Muscle layer of colon (tissue), 2 donors: ENCODE measurements at regions not wholly inside any gene's neighbourhood (a gene's known extent, or its start where the extent isn't known, plus 50 kb on each side); places are given as distances from the start of the nearest gene placed in this dataset.

ENCODE experiments used
- H3K27ac ChIP-seq: one replicate; pipeline ENCODE4 v1.7.0; 2013; ENCODE audit warnings: low read depth, mild to moderate bottlenecking, low read length, moderate library complexity
- H3K27me3 ChIP-seq, 2 donors: one replicate each; pipeline ENCODE4 v1.7.0; 2013; ENCODE audit warnings: low read length in 2 of 2, mild to moderate bottlenecking in 2 of 2; ENCODE audit not compliant: insufficient read depth in 2 of 2, control insufficient read depth in 1 of 2
- H3K36me3 ChIP-seq: one replicate; pipeline ENCODE4 v1.7.0; 2013; ENCODE audit warnings: mild to moderate bottlenecking, low read length; ENCODE audit not compliant: insufficient read depth
- H3K4me1 ChIP-seq: one replicate; pipeline ENCODE4 v1.7.0; 2013; ENCODE audit warnings: mild to moderate bottlenecking, low read length; ENCODE audit not compliant: insufficient read depth
- H3K4me3 ChIP-seq, 2 donors: one replicate each; pipeline ENCODE4 v1.7.0; 2013; ENCODE audit warnings: low read length in 2 of 2, low read depth in 1 of 2, mild to moderate bottlenecking in 1 of 2, moderate library complexity in 1 of 2
- H3K9ac ChIP-seq: one replicate; pipeline ENCODE4 v1.7.0; 2013; ENCODE audit warnings: low read length
- H3K9me3 ChIP-seq: one replicate; pipeline ENCODE4 v1.7.0; 2013; ENCODE audit warnings: mild to moderate bottlenecking, low read length
- donor health status: abdominal sarcoma.
- donor health status: Adenocarcinoma of cecum.

GRCh38 chr12:85392508-85392907 is 112.5 kb downstream of the ALX1 start:
- Histone ChIP-seq H3K36me3 (no peaks in the 10 kb centered on the region), H3K9ac (no peak overlapping the region), H3K9me3 (no peaks in the 10 kb centered on the region)

DNA sequence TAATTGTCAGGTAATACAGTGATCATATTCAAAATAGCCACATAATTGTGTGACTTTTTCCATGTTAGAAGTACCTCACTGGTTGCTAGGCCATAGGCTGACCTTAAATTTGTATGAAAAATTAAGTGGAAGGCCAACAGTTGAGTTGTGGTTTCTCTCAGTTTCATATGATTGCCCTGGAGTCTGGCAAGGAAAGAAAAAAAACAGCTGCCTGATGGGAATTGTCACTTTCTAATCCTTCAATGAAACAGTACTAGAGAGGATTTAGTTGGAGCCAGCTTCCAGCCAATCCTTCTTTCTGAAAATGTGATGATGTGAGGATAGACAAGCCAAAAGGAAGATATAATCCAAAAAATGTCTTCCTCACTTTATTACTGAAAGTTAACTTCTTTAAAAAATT is 113.6 kb downstream of the ALX1 start:
- no peak overlapping the region for H3K27ac ChIP-seq
- H3K9me3 ChIP-seq = no peaks in the 10 kb centered on the region
- H3K4me1 ChIP-seq = no peaks in the 10 kb centered on the region
- no peaks in the 10 kb centered on the region for H3K36me3 ChIP-seq
- no peaks in the 10 kb centered on the region for H3K27me3 ChIP-seq
- H3K4me3 ChIP-seq = no peak overlapping the region
- H3K9ac ChIP-seq = no peak overlapping the region

More at GRCh38 chr12:85392508-85392907, 112.5 kb downstream of the ALX1 start:
- H3K27ac ChIP-seq = no peak overlapping the region
- no peaks in the 10 kb centered on the region for H3K27me3 ChIP-seq
- no peak overlapping the region for H3K4me3 ChIP-seq
- no peaks in the 10 kb centered on the region for H3K4me1 ChIP-seq

DNA sequence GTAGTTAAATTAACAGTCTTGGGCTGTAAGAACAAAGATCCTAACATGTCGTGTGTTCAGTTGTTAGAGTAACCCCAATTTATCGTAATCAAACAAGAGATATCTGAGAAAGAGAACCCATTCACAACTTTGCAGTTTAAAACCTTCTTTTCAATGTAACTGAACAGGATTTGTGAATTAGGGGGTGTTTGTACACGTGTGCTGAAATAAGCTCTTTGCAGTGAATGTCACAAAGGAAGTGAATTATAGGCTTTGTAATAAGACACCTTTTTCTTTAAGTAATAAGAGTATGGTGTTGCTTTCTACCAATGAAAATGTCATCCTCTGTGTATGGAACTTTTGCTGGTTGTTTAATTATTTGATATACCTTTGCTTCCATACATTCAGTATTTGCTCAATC is 114.0 kb downstream of the ALX1 start:
- H3K9me3 ChIP-seq = no peaks in the 10 kb centered on the region
- no peak overlapping the region for H3K4me3 ChIP-seq
- H3K27ac ChIP-seq = no peak overlapping the region
- no peaks in the 10 kb centered on the region for H3K27me3 ChIP-seq
- H3K9ac ChIP-seq = no peak overlapping the region
- H3K4me1 ChIP-seq = no peaks in the 10 kb centered on the region
- no peaks in the 10 kb centered on the region for H3K36me3 ChIP-seq

- Histone ChIP-seq H3K36me3 (no peaks in the 10 kb centered on the region), H3K27ac (no peak overlapping the region)
Measured at GRCh38 chr12:85394809-85395208, 114.8 kb downstream of the ALX1 start.

GRCh38 chr12:85405262-85405661 is 125.2 kb downstream of the ALX1 start:
- H3K27me3 ChIP-seq = no peaks in the 10 kb centered on the region
- no peaks in the 10 kb centered on the region for H3K36me3 ChIP-seq
- H3K9ac ChIP-seq = no peak overlapping the region
- no peak overlapping the region for H3K4me3 ChIP-seq
- no peak overlapping the region for H3K27ac ChIP-seq
- H3K4me1 ChIP-seq = no peaks in the 10 kb centered on the region
- no peaks in the 10 kb centered on the region for H3K9me3 ChIP-seq

More at GRCh38 chr12:85394809-85395208, 114.8 kb downstream of the ALX1 start:
- no peaks in the 10 kb centered on the region for H3K4me1 ChIP-seq
- H3K9me3 ChIP-seq = no peaks in the 10 kb centered on the region
- H3K9ac ChIP-seq = no peak overlapping the region
- H3K27me3 ChIP-seq = no peaks in the 10 kb centered on the region
- no peak overlapping the region for H3K4me3 ChIP-seq

DNA sequence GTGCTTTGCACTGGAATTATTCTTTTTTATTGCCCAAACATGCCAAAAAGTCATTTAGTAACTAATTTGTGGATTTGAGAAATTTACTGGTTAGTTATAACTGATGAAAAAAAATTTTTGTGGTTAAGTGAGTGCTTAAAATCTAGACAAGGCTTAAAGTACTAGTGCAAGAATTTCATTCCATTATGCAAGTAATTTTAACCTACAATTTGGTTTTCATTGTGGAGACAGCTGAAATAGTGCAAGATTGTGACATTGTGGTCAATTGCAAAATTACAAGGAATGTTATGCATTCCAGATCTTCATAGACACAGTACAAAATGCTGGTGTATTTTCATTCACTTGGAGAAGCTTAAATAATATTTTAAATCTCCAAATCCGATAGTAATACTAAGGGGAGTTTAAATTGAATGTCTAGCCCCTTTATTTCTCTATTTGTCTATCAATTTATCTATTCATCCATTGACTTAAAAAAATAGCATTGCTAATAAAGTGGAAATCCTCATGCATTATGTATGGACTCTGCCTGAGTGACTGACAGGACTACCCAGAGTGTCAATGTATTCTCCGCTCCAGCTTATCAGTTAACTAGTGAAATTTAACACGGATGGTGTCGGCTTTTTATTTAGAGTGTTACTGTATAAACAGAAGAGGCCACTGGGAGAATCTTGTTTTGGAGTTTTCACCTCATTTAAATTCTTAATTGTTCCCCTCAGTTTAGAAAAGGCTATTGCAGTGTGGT is 125.9 kb downstream of the ALX1 start:
- Histone ChIP-seq H3K4me1 (no peaks in the 10 kb centered on the region), H3K36me3 (no peaks in the 10 kb centered on the region), H3K27ac (no peak overlapping the region), H3K4me3 (no peak overlapping the region), H3K9me3 (no peaks in the 10 kb centered on the region), H3K27me3 (no peaks in the 10 kb centered on the region), H3K9ac (no peak overlapping the region)

DNA sequence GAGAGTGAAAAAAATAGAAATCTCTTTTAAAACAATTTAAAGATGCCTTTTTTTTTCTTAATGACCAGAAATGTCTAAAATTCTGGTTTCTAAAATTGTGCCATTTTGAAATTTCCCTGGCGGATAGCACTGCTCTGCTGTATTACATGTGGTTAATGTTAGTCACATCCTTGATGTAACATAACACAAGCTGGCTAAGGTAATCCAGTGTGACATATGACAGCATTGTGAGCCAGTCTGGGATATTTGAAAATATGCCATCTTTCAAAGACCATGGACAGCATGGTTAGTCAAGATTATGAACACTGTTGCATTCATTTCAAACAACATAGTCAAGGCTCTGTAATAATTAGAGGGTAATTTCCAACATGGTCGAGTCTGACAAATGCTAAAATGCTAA is 133.2 kb downstream of the ALX1 start:
- H3K36me3 ChIP-seq = no peaks in the 10 kb centered on the region
- H3K4me1 ChIP-seq = no peaks in the 10 kb centered on the region
- H3K27ac ChIP-seq = no peak overlapping the region
- H3K9me3 ChIP-seq = no peaks in the 10 kb centered on the region
- H3K27me3 ChIP-seq = no peaks in the 10 kb centered on the region
- H3K9ac ChIP-seq = no peak overlapping the region
- H3K4me3 ChIP-seq = no peak overlapping the region

- H3K36me3 ChIP-seq = no peaks in the 10 kb centered on the region
- no peaks in the 10 kb centered on the region for H3K4me1 ChIP-seq
- H3K27me3 ChIP-seq = no peaks in the 10 kb centered on the region
- H3K9me3 ChIP-seq = no peaks in the 10 kb centered on the region
- H3K4me3 ChIP-seq = no peak overlapping the region
- no peak overlapping the region for H3K27ac ChIP-seq
- no peak overlapping the region for H3K9ac ChIP-seq
Measured at GRCh38 chr12:85422762-85423161, 142.7 kb downstream of the ALX1 start.

DNA sequence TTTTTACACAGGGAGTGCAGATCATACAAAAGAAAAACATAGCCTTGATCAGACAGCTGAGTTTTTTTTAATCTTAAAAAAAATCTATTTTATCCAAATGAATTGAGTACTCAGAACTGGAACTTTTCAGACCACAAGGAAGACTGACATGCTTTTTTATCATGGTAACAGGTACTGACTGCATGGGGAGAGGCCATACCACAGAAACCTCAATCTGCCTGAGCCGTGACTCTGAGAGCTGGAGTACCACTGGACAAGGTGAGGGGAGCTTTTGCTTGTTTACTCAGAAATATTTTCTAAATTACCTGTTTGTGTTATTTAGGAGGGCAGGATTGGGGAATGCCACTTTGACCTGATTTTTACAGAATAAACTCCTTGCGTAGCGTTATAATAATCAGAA is 143.9 kb downstream of the ALX1 start:
- no peak overlapping the region for H3K27ac ChIP-seq
- H3K4me3 ChIP-seq = no peak overlapping the region
- no peaks in the 10 kb centered on the region for H3K9me3 ChIP-seq
- no peaks in the 10 kb centered on the region for H3K27me3 ChIP-seq
- H3K36me3 ChIP-seq = no peaks in the 10 kb centered on the region
- H3K4me1 ChIP-seq = no peaks in the 10 kb centered on the region
- H3K9ac ChIP-seq = no peak overlapping the region

- H3K36me3 ChIP-seq = no peaks in the 10 kb centered on the region
- H3K4me3 ChIP-seq = no peak overlapping the region
- no peaks in the 10 kb centered on the region for H3K4me1 ChIP-seq
- H3K9me3 ChIP-seq = no peaks in the 10 kb centered on the region
- no peaks in the 10 kb centered on the region for H3K27me3 ChIP-seq
- no peak overlapping the region for H3K9ac ChIP-seq
- no peak overlapping the region for H3K27ac ChIP-seq
Measured at GRCh38 chr12:85424581-85425348, 144.7 kb downstream of the ALX1 start.

DNA sequence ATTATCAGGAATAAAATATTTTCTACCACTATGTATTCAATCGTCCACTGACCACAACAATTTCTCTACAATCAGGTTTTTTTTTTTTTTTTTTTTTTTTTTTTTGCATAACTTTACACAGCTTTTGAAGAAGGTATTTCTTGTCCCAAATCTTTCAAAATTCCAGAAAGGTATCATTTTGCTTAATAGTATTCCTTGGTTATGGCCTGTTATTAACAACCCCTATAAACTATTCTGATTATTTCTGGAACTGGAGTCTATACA is 145.3 kb downstream of the ALX1 start:
- H3K27ac ChIP-seq = no peak overlapping the region
- H3K4me3 ChIP-seq = no peak overlapping the region
- H3K27me3 ChIP-seq = no peaks in the 10 kb centered on the region
- no peaks in the 10 kb centered on the region for H3K4me1 ChIP-seq
- H3K36me3 ChIP-seq = no peaks in the 10 kb centered on the region
- no peaks in the 10 kb centered on the region for H3K9me3 ChIP-seq
- H3K9ac ChIP-seq = no peak overlapping the region

DNA sequence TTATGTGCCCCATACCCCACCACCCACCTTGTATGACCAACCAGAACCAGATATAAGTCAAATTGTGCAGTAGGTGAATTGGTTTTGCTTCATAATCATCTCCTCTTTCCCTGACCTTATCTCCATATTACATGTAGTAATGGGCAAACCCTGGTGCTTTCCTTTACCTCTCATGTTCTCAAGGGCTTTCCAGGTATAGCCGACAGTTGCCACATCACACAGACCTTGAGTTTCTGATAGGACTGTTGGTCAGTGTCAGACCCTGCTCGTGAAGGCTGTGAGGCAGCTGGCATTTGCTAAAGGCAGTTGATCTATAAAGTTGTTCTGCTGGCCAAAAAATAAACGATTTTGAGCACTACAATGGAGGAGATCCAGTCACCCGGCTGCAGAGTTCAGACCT is 145.9 kb downstream of the ALX1 start:
- H3K4me3 ChIP-seq = no peak overlapping the region

More for the DNA sequence above, 145.9 kb downstream of the ALX1 start:
- Histone ChIP-seq H3K36me3 (no peaks in the 10 kb centered on the region), H3K4me1 (no peaks in the 10 kb centered on the region), H3K27me3 (no peaks in the 10 kb centered on the region), H3K27ac (no peak overlapping the region), H3K9me3 (no peaks in the 10 kb centered on the region), H3K9ac (no peak overlapping the region)
